Epidermal melanocyte (primary cell): ENCODE measurements at regions not wholly inside any gene's neighbourhood (a gene's known extent, or its start where the extent isn't known, plus 50 kb on each side); places are given as distances from the start of the nearest gene placed in this dataset.
"Not testable (repeated sequence)": the region's sequence is repeated elsewhere in the genome, so short reads cannot be mapped to it uniquely, and the experiment has no call there.

Experiments
- DNase-seq: peaks from one replicate; pipeline ENCODE4 v3.0.0; 2011; ENCODE audit warnings: low spot score; ENCODE audit not compliant: insufficient read length

DNA sequence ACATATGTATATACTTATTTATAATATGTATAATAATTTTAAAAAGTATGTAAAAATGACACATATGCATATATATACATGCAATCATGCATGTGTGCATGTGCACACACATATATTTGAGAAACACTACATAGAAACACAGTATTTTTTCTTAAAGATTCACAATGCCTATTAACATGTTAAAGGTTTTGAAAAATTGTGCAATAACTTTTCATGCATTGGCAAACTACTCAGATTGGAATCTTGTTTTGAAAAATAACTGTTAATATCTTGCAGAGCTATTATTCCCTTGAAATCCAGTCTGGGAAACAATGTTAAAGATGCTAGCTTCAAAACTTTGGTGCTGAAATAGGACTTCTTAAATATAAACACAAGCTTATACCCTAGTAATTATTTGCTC, 256.2 kb upstream of the P2RY1 start:
- no peak for DNase-seq

DNA sequence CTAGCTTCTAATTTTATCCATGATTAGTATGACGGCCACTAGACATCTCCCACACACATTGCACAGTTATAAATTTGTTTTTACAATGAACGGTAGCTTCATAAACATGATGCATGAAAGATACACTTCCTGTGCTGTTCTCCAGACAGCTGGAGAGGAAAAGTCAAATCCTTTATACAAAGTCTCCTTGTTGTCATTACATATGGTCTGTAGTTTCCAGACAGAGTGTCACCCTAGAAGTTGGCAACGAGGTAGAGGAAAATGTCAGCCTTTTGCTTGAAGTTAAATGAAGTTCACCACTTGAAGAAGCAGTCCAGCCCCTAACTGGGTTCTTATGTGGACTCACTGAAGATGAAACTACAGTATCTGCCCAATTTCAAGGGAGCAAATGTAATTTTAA, 253.0 kb upstream of the P2RY1 start:
- no peak for DNase-seq

DNA sequence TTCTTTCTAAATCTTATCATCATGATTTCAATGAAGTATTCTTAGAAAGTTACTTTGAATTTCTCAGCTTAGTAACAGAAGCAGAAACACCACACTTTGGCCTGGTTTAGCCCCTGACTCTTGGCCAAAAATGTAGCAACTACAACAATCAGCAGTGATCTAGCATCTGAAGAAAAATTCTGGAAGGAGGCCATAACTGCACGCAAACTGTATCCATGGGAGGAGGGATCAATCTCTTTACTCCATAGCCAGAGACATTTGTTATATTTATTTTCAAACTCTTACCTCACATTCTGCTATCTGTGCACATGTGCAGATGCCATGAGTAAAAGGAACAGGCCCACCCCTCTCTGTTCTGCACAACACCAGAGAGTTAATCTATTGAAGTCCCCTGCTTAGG, 251.0 kb upstream of the P2RY1 start:
- DNase-seq: no peak

DNA sequence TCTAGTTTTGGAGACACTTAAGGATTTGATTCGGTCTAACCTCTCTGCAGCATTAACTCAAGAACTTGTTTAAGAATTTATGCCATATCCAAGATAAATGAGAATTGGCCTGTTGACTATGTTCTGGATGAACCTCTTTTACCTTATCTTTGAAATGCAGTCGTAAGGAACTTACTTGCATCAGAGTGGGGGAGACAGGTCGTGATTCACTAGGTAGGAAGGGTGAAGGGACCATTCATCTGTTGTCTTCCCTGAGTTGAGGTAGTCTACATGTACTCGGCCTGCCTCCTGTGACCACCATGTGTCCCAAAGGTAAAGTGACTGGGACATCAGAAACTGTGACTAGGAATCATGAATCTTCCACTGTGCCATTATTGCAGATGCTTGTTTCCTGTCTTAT, 248.0 kb upstream of the P2RY1 start:
- DNase-seq: no peak

DNA sequence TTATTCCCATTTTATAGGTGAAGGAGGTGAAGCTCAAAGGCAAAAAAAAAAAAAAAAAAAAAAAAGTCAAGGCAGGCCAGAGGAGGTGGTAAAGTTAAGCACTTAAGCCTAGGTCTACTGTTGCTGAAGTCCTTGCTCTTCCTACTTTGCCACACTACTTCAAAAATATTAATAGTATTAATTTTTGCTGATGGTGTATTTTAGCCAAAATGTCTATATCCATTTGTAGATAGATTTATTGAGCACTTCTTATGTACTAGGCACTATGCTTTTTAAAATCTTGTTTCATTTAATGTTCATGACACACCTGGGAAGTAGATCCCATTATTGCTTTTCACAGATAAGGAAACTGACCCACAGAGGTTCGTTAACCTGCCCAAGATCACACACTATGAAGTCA, 247.1 kb upstream of the P2RY1 start:
- no peak for DNase-seq

DNA sequence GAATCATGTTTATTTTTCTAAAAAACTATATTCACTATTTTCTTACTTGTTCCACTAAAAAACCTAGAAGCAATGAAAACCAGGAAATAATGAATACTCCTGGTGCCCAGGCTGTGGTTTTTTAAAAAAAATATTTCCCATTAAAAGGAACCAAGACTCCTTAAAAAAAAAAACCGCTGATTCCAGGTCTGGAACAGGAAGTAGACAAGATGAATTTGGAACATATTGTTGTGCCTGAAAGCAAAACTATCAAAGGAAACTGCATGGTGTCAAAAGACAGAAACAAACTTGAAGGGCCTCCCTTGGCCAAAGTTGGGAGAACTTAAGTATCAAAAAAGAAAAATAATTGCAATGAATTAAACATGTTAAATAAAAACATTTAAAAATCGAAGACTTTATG, 245.3 kb upstream of the P2RY1 start:
- no peak for DNase-seq

DNA sequence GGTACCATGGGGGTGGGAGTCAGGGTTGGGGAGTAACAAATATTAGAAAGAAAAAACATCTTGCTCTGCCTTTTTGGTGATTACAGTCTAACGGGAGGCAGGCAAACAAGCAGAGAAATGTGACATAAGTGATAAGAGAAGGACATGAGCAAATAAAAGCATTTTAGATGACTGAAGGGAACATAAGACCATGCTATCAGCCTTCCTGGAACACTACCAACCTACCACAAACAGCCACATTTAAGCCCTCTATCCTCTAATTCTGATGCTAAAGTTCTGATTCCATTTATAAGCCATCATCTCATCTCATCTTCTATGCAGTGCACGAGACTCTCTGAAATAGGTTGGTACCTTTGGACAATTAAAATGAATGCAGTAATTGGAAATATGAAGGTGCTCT, 243.4 kb upstream of the P2RY1 start:
- no peak for DNase-seq

DNA sequence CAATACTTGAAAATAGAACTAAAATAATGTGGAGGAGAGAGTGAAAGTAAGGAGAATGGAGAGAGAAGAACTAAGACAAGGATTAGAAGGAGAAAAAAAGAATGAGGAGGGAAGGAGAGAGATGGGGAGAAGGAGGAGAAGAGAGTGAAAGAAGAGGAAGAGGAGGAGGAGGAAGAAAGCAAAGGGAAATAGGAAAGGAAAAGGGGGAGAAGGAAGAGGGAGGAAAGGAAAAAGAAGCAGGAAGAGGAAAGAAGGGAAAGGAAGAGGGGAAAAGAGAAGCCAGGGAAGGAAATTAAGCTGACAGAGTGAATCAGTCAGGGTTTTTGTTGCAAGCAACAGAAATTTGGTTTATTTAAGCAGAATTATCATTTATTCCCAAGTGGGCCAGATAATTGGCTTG, 241.7 kb upstream of the P2RY1 start:
- DNase-seq: no peak

- DNase-seq: peak; percentile 45
Measured at GRCh38 chr3:152595975-152596821, 238.7 kb upstream of the P2RY1 start.

GRCh38 chr3:152596832-152597231, 238.1 kb upstream of the P2RY1 start:
- DNase-seq: not testable (repeated sequence)

DNA sequence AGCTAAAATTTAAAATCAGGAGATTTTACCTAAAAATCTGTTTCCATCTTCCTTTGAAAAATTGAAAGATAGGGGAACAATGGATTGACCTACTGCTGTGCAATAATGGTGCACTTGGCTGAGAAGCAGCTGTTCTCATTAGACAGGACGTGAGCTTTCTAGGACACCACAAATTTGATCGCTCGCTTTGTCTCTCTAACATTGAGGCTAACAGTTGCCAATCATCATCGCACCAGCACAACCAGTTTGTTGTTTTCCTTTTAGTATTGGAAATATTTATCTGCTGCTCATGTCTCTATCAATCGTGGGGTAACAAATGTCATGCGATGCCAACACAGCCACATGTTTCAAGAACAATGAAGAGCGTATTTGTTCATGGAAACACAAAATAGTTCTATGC, 228.8 kb upstream of the P2RY1 start:
- DNase-seq: no peak

DNA sequence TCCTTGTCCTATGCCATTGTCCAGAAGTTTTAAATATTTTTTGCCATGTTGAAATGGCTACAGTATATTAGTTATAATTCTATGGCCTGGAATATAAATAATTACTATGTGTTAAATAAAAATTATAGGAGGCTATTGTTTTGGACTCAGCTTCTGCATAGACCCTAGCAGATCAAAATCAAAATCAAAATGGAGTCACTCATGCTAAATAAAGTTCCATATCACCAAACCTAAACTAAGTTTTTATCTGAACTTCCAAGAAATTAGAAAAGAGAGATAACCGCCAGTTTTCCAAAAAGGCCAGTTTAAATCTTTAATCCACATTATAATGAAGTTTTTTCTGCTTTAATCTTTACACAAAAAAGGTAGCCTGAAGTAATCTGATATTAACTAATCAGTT, 227.8 kb upstream of the P2RY1 start:
- DNase-seq: no peak

- no peak for DNase-seq
Measured at GRCh38 chr3:152608696-152609594, 226.0 kb upstream of the P2RY1 start.

DNA sequence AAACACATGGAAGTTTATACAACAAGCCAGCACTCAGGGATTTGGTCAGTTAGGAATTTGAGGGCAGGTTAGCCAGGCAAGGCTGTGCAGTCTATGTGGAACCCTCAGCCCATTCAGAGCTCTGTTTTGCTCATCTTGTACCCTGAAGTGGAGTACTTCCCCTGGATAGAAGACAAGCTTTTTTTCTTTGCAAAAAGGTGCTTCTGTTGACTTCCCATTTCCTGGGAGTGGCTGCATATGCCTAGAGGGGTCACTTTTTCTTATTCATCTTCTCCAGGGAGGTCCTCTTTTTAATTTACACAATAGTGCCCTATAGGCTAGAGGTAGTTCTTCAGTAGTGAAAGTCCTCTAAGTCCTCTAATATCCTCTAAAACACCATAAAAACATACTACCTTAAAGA, 225.0 kb upstream of the P2RY1 start:
- DNase-seq: no peak

DNA sequence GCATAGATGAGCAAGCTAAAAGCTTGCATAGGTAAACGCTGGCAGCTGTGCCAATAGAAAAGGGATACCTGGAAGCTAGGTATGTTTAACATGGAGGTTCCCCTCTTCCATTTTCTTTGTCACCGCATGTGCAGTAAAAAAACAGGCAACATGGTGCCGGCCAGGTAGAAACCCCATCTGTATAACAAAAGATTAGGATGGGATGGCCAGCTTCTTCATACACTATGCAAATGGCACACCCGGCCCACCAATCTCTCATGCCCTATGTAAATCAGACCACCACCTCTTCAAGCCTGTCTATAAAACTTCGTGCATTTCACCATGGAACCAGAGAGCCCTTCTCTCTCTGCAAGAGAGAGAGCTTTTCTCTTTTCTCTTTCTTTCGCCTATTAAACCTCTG, 224.3 kb upstream of the P2RY1 start:
- no peak for DNase-seq

- no peak for DNase-seq
Measured at GRCh38 chr3:152611905-152612304, 223.0 kb upstream of the P2RY1 start.

DNA sequence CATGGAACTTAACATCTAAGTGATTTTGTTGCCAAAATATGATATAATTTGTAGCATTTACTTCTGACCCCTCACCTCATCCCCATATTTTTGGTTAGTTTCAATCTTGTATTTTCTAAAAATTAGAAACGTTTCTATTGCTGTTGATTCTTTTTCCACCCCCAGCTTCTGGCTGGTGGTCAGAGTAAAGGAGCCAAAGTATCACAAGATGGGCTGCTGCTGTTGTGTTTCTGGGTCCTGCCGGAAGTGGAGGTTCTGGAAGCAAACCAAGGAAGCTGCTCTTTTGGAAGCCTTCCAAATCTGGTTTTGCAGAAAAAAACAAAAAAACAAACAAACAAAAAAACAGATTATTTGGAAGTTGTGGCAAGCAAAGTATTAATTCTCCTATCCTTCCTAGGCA, 221.1 kb upstream of the P2RY1 start:
- DNase-seq: no peak

- DNase-seq: no peak
Measured at GRCh38 chr3:152615681-152616080, 219.2 kb upstream of the P2RY1 start.

GRCh38 chr3:152617609-152618008, 217.3 kb upstream of the P2RY1 start:
- no peak for DNase-seq

DNA sequence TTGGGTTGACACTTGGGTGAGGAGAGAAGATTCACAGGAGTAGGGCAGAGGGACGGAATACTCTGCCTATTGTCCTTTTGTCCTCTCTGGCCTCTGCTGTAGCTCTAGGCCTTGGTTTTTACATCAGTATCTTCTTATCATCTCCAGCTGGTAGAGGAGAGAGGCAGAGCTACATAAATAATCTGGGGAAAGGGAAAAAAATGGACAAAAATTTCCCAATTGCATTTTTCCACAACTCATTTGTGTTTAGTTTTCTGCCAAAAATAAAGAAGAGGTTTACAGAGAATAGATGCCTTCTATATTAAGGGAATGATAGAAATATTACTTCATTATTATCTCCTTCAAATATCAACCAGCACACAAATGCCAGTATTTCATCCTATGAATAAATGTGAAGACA, 216.4 kb upstream of the P2RY1 start:
- no peak for DNase-seq

- DNase-seq: no peak
Measured at GRCh38 chr3:152619691-152620090, 215.2 kb upstream of the P2RY1 start.

- no peak for DNase-seq
Measured at GRCh38 chr3:152620395-152620794, 214.5 kb upstream of the P2RY1 start.
